Activated CD4-positive, alpha-beta T cell treated with anti-CD3 and anti-CD28 coated beads, Interleukin-2, amount 50 U/mL, for 48 hours (primary cell): ENCODE measurements at regions not wholly inside any gene's neighbourhood (a gene's known extent, or its start where the extent isn't known, plus 50 kb on each side); places are given as distances from the start of the nearest gene placed in this dataset.

Experiments used
- DNase-seq, 2 experiments: peaks; one replicate each; pipeline ENCODE4 v3.0.0-alpha.2; 2020

GRCh38 chr1:229196404-229197264, 74.3 kb upstream of the RAB4A start:
- no peak for DNase-seq

GRCh38 chr1:229197265-229197585, 73.7 kb upstream of the RAB4A start:
- no peak for DNase-seq

DNA sequence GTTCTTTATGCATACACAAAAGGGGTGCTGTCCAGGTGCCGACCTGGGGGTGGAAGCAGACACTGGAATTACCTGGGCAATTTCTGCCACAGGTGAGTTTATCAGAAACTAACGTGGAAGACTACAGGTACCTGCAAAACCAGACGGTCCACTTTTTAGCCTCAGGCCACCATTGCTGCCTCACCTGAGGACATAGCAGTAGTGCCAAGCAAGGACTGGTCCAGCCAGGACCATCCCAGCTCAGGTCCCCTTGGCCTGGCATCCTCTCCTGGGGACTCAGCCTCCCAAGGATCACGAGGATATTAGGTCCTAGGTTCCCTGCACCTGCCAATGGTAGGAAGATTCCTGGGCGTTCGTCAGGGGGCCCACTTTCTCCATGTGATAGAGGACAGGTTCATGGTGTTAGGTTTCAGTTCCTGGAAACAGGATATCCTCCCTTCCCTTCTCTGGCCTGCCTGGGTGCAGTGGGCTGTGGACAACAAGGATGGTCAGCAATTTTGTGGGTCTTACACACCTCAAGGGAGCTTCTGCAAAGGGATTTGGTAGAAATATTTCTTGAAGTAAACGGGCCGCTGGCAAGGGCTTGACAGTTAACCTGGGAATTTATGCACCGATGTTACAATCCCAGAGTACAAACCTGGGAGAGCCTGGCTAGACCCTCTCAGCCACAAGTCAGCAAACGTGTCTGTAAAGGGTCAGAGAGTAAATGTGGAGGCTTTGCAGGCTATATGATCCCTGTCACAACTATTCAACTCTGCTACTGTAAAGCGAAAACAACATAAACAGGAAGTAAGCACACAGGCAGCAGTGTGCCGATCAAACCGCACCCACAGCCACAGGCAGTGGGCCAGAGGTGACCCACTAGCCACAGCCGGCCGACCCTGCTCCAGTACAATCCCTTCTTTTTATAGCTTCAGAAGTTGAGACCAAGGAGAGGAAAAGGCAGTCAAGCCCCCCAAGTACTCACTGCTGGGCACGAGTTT, 71.4 kb upstream of the RAB4A start:
- no peak for DNase-seq

DNA sequence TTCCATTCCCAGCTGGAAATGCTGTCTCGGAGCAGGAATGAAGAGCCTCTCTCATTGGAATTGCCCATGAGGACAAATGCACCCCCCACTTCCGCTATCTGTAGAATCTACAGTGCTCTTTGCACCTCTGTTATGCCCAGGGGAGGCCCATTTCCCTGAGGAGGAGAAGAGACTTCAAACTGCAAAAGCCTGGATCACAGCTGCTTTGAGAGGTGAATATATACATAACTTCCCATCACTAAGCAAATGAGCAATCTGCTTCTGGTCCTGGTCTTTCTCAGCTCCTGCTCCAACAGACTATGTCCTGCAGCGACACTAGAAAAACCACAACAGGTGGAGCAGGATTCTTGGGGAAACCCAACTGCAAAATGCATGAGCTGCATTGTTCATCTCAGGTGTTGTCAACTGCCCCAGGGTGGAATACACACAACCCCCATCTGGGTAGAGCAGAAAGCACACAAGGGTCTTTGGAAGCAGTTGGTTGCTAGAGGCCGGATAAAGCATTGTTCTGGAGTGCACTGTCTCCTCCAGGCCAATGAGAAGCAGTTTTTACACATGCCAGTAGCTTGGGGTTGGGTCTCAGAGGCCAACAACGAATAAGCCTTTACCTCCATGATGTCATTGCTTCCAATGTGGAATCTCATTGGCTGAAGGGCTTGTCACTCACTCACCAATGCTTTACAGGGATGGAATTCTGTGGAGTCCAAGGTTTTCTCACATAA, 67.7 kb upstream of the RAB4A start:
- DNase-seq: no peak

DNA sequence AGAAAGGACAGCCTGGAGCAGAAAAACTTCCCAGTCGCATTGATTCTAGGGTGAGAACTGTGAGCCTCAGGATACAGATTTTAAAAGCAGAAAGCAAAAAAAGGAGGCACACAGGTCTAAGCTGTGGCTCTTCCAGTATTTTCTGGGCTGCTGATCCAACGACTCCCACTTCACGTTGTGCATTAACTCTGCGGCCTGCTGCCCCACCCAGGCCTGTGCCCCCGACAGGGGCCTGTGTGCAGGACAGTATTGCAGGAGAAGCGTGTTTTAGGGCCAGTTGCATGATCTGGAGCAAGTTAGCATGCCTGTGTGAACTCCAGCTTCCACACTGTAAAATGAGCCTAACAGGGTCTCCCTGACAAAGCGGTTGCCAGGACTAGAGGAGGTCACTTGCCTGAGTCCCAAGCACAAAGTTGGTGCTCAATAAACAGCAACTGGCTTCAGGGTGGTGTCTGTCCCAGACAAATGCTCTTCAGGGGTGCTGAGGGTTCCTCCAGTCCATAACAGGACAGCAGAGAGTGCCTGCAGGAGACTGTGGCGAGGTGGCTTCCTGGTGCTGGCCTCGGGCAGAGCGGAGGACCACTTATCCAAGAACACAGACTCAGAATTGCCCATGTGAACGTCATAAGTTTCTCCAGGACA, 66.8 kb upstream of the RAB4A start:
- no peak for DNase-seq

GRCh38 chr1:229204921-229205777, 65.8 kb upstream of the RAB4A start:
- DNase-seq: no peak

GRCh38 chr1:229205854-229206253, 65.1 kb upstream of the RAB4A start:
- DNase-seq: no peak

- no peak for DNase-seq
Measured at GRCh38 chr1:229207916-229208315, 63.0 kb upstream of the RAB4A start.

GRCh38 chr1:229208481-229208880, 62.4 kb upstream of the RAB4A start:
- no peak for DNase-seq

DNA sequence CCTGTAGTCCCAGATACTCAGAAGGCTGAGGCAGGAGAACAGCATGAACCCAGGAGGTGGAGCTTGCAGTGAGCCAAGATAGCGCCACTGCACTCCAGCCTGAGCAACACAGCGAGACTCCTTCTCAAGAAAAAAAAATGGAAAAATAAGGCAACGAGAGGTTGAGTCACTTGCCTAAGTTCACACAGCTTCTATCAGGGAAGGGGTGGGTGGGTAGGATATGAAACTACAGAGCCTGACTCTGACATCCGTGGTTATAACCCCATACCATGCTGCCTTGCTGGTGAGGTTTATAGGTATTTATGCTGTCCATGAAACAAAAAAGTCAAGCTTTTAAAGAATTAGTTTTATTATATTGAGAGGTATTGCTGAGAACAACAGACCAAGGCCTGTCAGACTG, 61.5 kb upstream of the RAB4A start:
- DNase-seq: no peak

- DNase-seq: no peak
Measured at GRCh38 chr1:229209816-229210215, 61.1 kb upstream of the RAB4A start.

DNA sequence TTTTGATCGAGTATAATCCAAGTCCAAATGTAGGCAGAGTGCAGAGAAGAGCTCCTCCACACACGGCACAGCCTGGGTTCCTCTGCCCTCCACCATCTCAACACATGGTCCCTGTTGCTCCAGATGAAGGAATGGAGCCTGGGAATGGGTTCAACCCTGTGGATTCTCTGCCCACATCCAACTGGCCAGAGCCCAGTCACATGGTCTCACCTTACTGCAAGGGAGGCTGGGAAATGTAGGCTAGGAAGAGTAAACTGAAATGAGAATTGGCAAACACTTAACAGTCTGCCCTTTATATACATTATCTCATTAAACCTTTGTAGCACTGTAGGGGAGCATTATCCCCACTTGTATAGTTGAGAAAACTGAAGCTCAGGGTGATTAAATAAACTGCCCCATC, 60.1 kb upstream of the RAB4A start:
- DNase-seq: no peak

- DNase-seq: no peak
Measured at GRCh38 chr1:229213797-229214196, 57.1 kb upstream of the RAB4A start.

GRCh38 chr1:229217716-229218115, 53.2 kb upstream of the RAB4A start:
- DNase-seq: no peak

- no peak for DNase-seq
Measured at GRCh38 chr1:229218612-229219025, 52.3 kb upstream of the RAB4A start.

GRCh38 chr1:229220163-229220846, 50.6 kb upstream of the RAB4A start:
- DNase-seq: no peak

DNA sequence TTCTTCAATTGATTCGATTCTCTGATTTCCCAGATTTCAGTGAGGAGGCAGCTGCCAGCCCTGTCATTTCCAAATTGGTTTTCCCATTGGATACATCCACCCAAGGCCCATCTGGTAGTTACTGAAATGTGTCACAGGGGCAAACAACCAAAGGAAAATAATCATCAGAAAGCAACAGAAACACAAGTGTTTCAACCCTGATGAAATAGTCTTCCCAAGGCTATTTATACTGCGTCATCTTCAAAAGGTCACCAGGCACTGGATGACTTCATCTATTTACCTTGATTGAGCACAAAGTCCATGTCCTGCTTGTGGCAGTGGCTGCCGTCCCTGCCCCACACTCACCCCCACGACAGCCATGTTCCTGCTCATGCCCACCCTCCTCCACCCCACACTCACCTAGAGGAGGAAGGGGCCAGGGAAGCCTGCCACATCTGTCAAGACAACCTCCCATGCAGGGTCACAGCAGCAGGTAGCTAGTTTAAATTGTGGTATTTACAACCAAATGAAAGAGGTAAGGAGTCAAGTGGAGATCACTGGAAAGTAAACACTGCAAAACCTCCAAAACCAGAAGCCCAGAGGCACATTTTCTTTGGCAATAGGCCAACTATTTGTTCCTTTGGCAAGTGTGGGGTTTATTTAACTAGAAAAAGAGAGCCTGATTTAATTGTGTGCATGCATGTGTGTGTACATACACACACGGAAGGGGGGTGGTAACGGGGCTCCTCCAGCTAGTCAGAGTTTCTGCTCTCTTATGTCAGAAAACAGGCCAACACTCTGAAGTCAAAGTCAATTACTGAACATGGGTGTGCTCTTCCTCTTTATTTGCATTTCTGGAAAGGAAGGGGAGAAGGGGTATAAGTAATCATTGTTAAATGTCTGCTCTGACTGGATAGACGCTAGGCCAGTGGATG, 49.5 kb upstream of the RAB4A start:
- no peak for DNase-seq
